ENCODE measurements at regions not wholly inside any gene's neighbourhood (a gene's known extent, or its start where the extent isn't known, plus 50 kb on each side); places are given as distances from the start of the nearest gene placed in this dataset.

GRCh38 chr2:43076676-43077075 lies 149.7 kb downstream of the ZFP36L2 start:
- Histone ChIP-seq H3K4ac (ENCODE audit: low read length) (no peak overlapping the region), H2BK12ac (ENCODE audit: low read length) (no peak overlapping the region), H4K8ac (ENCODE audit: low read depth, low read length) (no peak overlapping the region), H3K9ac (ENCODE audit: low read depth, low read length, poor library complexity) (no peak overlapping the region), H3K4me1 (ENCODE audit: control insufficient read depth in 2 of 2, insufficient read depth in 1 of 2, low read depth in 1 of 2, low read length in 2 of 2) (peaks cover 4 to 14% of the 10 kb centered on the region in 2 donors), H3K27ac (replicated peaks; ENCODE audit: low read length) (no peak overlapping the region), H3K9me3 (replicated peaks in 1 of 2; ENCODE audit: control insufficient read depth in 2 of 2, insufficient read depth in 1 of 2, low read depth in 1 of 2, low read length in 2 of 2) (no peaks in the 10 kb centered on the region), H3K23ac (ENCODE audit: low read depth, low read length, poor library complexity) (no peak overlapping the region), H3K36me3 (replicated peaks in 1 of 2; ENCODE audit: control insufficient read depth in 2 of 2, insufficient read depth in 2 of 2, low read length in 2 of 2) (no peaks in the 10 kb centered on the region), H3K79me1 (ENCODE audit: low read depth, low read length) (no peaks in the 10 kb centered on the region), H3K27me3 (ENCODE audit: control insufficient read depth in 3 of 3, insufficient read depth in 3 of 3, low read depth in 1 of 3, low read length in 3 of 3) (no peaks in the 10 kb centered on the region), H3K14ac (ENCODE audit: low read length) (no peak overlapping the region), H3K4me2 (ENCODE audit: insufficient read depth, low read length, poor library complexity, severe bottlenecking) (no peak overlapping the region), H2BK120ac (ENCODE audit: low read depth, low read length) (no peak overlapping the region), H3K18ac (ENCODE audit: low read length) (no peak overlapping the region), H2AFZ (ENCODE audit: low read length) (no peak overlapping the region), H3K4me3 (ENCODE audit: low read length in 2 of 2) (no peak overlapping the region), H2BK15ac (ENCODE audit: low read length) (no peak overlapping the region), H2AK5ac (ENCODE audit: low read depth, low read length) (no peak overlapping the region), H2BK5ac (ENCODE audit: low read length) (no peak overlapping the region), H4K91ac (ENCODE audit: low read depth, low read length, poor library complexity) (no peak overlapping the region)
- no CpG with 5 or more reads among the region's 5 CpGs for WGBS, 2 donors (ENCODE audit: extremely low coverage in 2 of 2, insufficient read length in 2 of 2, insufficient replicate concordance in 1 of 2)
- no peak for DNase-seq (ENCODE audit: low spot score)

GRCh38 chr2:43075811-43076585 lies 150.4 kb downstream of the ZFP36L2 start:
- no CpG with 5 or more reads among the region's 3 CpGs for WGBS, 2 donors (ENCODE audit: extremely low coverage in 2 of 2, insufficient read length in 2 of 2, insufficient replicate concordance in 1 of 2)
- Histone ChIP-seq H3K9me3 (replicated peaks in 1 of 2; ENCODE audit: control insufficient read depth in 2 of 2, insufficient read depth in 1 of 2, low read depth in 1 of 2, low read length in 2 of 2) (no peaks in the 10 kb centered on the region), H3K4me3 (ENCODE audit: low read length in 2 of 2) (no peak overlapping the region), H3K18ac (ENCODE audit: low read length) (peak overlapping the region; percentile 22), H2BK15ac (ENCODE audit: low read length) (peak overlapping the region; percentile 18), H2BK5ac (ENCODE audit: low read length) (no peak overlapping the region), H3K79me1 (ENCODE audit: low read depth, low read length) (no peaks in the 10 kb centered on the region), H3K4me2 (ENCODE audit: insufficient read depth, low read length, poor library complexity, severe bottlenecking) (no peak overlapping the region), H4K8ac (ENCODE audit: low read depth, low read length) (no peak overlapping the region), H2AK5ac (ENCODE audit: low read depth, low read length) (peak overlapping the region; percentile 72), H2BK120ac (ENCODE audit: low read depth, low read length) (no peak overlapping the region), H2BK12ac (ENCODE audit: low read length) (peak overlapping the region; percentile 0), H3K27ac (replicated peaks; ENCODE audit: low read length) (no peak overlapping the region), H3K36me3 (replicated peaks in 1 of 2; ENCODE audit: control insufficient read depth in 2 of 2, insufficient read depth in 2 of 2, low read length in 2 of 2) (no peaks in the 10 kb centered on the region), H3K23ac (ENCODE audit: low read depth, low read length, poor library complexity) (no peak overlapping the region), H4K91ac (ENCODE audit: low read depth, low read length, poor library complexity) (no peak overlapping the region), H2AFZ (ENCODE audit: low read length) (no peak overlapping the region), H3K9ac (ENCODE audit: low read depth, low read length, poor library complexity) (no peak overlapping the region), H3K14ac (ENCODE audit: low read length) (peak overlapping the region; percentile 1), H3K27me3 (ENCODE audit: control insufficient read depth in 3 of 3, insufficient read depth in 3 of 3, low read depth in 1 of 3, low read length in 3 of 3) (no peaks in the 10 kb centered on the region), H3K4ac (ENCODE audit: low read length) (no peak overlapping the region), H3K4me1 (ENCODE audit: control insufficient read depth in 2 of 2, insufficient read depth in 1 of 2, low read depth in 1 of 2, low read length in 2 of 2) (peaks cover 11 to 18% of the 10 kb centered on the region in 2 donors)
- DNase-seq (ENCODE audit: low spot score): no peak

DNA sequence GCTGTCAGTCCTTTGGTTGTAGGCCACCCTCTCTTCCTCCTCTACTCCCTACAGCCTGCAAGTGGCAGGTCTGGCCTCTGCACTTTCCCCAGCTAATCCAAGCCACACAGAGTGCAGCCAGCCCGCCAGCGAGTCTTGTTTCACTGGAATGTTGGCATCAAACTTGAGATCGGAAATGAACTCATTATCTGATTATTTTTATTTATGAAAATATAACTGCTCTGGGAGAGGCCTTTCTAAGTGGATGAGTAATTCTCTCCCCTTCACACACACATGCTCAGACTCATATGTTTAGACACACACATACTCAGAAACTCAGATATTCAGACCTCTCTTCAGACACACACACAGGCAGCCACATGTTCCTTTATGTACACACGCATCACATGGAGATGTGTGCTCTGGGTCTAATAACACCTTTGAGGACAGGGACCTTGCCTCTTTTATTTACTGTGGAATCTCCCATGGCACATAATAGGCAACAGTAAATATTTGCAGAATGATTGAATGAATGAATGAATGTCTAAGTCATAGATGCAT lies 151.3 kb downstream of the ZFP36L2 start:
- Histone ChIP-seq H4K8ac (ENCODE audit: low read depth, low read length) (no peak overlapping the region), H3K36me3 (replicated peaks in 1 of 2; ENCODE audit: control insufficient read depth in 2 of 2, insufficient read depth in 2 of 2, low read length in 2 of 2) (no peaks in the 10 kb centered on the region), H3K4ac (ENCODE audit: low read length) (no peak overlapping the region), H3K14ac (ENCODE audit: low read length) (no peak overlapping the region), H2AFZ (ENCODE audit: low read length) (no peak overlapping the region), H3K4me3 (ENCODE audit: low read length in 2 of 2) (no peak overlapping the region), H3K9ac (ENCODE audit: low read depth, low read length, poor library complexity) (no peak overlapping the region), H3K9me3 (replicated peaks in 1 of 2; ENCODE audit: control insufficient read depth in 2 of 2, insufficient read depth in 1 of 2, low read depth in 1 of 2, low read length in 2 of 2) (no peaks in the 10 kb centered on the region), H3K4me2 (ENCODE audit: insufficient read depth, low read length, poor library complexity, severe bottlenecking) (no peak overlapping the region), H3K27me3 (ENCODE audit: control insufficient read depth in 3 of 3, insufficient read depth in 3 of 3, low read depth in 1 of 3, low read length in 3 of 3) (no peaks in the 10 kb centered on the region), H3K4me1 (ENCODE audit: control insufficient read depth in 2 of 2, insufficient read depth in 1 of 2, low read depth in 1 of 2, low read length in 2 of 2) (peaks cover 14 to 22% of the 10 kb centered on the region in 2 donors), H2BK120ac (ENCODE audit: low read depth, low read length) (no peak overlapping the region), H2BK15ac (ENCODE audit: low read length) (peak overlapping the region; percentile 76), H3K79me1 (ENCODE audit: low read depth, low read length) (no peaks in the 10 kb centered on the region), H2AK5ac (ENCODE audit: low read depth, low read length) (peak overlapping the region; percentile 26), H3K27ac (replicated peaks; ENCODE audit: low read length) (no peak overlapping the region), H3K23ac (ENCODE audit: low read depth, low read length, poor library complexity) (no peak overlapping the region), H3K18ac (ENCODE audit: low read length) (peak overlapping the region; percentile 79), H2BK12ac (ENCODE audit: low read length) (no peak overlapping the region), H4K91ac (ENCODE audit: low read depth, low read length, poor library complexity) (no peak overlapping the region), H2BK5ac (ENCODE audit: low read length) (peak overlapping the region; percentile 9)
- DNase-seq (ENCODE audit: low spot score): no peak
- no CpG with 5 or more reads among the region's 4 CpGs for WGBS, 2 donors (ENCODE audit: extremely low coverage in 2 of 2, insufficient read length in 2 of 2, insufficient replicate concordance in 1 of 2)

DNA sequence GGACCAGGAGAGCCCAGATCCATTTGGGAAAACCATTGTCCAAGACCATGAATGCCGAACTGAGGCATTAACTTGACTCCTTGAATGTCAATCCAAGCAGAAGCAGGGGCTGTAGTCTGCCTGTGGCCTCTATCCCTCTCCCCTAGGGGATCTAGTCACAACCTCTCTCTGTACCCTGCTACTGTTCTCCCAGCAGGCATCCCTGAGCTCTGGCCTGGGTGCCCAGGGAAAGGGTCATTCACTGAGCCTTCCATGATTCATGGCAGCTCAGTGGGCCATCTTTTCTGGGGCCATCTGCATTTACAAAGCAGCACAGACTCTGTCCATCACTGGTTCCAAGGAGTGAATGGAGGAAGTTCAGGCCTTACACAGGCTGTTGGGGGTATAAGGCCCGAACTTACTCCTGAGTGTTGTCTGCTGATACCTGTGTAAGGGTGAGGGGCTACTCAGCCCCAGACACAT lies 151.8 kb downstream of the ZFP36L2 start:
- H3K9ac ChIP-seq (ENCODE audit: low read depth, low read length, poor library complexity): no peak overlapping the region
- peak overlapping the region; percentile 79 for H3K18ac ChIP-seq (ENCODE audit: low read length)
- no peak overlapping the region for H2BK12ac ChIP-seq (ENCODE audit: low read length)
- H3K4me3 ChIP-seq (ENCODE audit: low read length in 2 of 2): no peak overlapping the region
- no peak overlapping the region for H3K4me2 ChIP-seq (ENCODE audit: insufficient read depth, low read length, poor library complexity, severe bottlenecking)
- H4K91ac ChIP-seq (ENCODE audit: low read depth, low read length, poor library complexity): no peak overlapping the region
- no peak overlapping the region for H2BK120ac ChIP-seq (ENCODE audit: low read depth, low read length)
- no peaks in the 10 kb centered on the region for H3K9me3 ChIP-seq (replicated peaks in 1 of 2; ENCODE audit: control insufficient read depth in 2 of 2, insufficient read depth in 1 of 2, low read depth in 1 of 2, low read length in 2 of 2)
- peak overlapping the region; percentile 26 for H2AK5ac ChIP-seq (ENCODE audit: low read depth, low read length)
- peak overlapping the region; percentile 9 for H2BK5ac ChIP-seq (ENCODE audit: low read length)
- DNase-seq (ENCODE audit: low spot score): no peak
- H3K36me3 ChIP-seq (replicated peaks in 1 of 2; ENCODE audit: control insufficient read depth in 2 of 2, insufficient read depth in 2 of 2, low read length in 2 of 2): no peaks in the 10 kb centered on the region
- H2BK15ac ChIP-seq (ENCODE audit: low read length): peak overlapping the region; percentile 76
- no peak overlapping the region for H3K4ac ChIP-seq (ENCODE audit: low read length)
- no peak overlapping the region for H3K27ac ChIP-seq (replicated peaks; ENCODE audit: low read length)
- no CpG with 5 or more reads among the region's 2 CpGs for WGBS, 2 donors (ENCODE audit: extremely low coverage in 2 of 2, insufficient read length in 2 of 2, insufficient replicate concordance in 1 of 2)
- no peak overlapping the region for H3K23ac ChIP-seq (ENCODE audit: low read depth, low read length, poor library complexity)
- H3K79me1 ChIP-seq (ENCODE audit: low read depth, low read length): no peaks in the 10 kb centered on the region
- H3K4me1 ChIP-seq (ENCODE audit: control insufficient read depth in 2 of 2, insufficient read depth in 1 of 2, low read depth in 1 of 2, low read length in 2 of 2): peaks cover 14 to 22% of the 10 kb centered on the region in 2 donors
- no peak overlapping the region for H2AFZ ChIP-seq (ENCODE audit: low read length)
- H3K27me3 ChIP-seq (ENCODE audit: control insufficient read depth in 3 of 3, insufficient read depth in 3 of 3, low read depth in 1 of 3, low read length in 3 of 3): no peaks in the 10 kb centered on the region
- H3K14ac ChIP-seq (ENCODE audit: low read length): no peak overlapping the region
- no peak overlapping the region for H4K8ac ChIP-seq (ENCODE audit: low read depth, low read length)

All from neuronal stem cell (in vitro differentiated cells).